Hepatocyte (in vitro differentiated cells): ENCODE measurements at regions not wholly inside any gene's neighbourhood (a gene's known extent, or its start where the extent isn't known, plus 50 kb on each side); places are given as distances from the start of the nearest gene placed in this dataset.
"Not testable (repeated sequence)": the region's sequence is repeated elsewhere in the genome, so short reads cannot be mapped to it uniquely, and the experiment has no call there.

ENCODE experiments used
- DNase-seq: peaks from one replicate; pipeline ENCODE4 v3.0.0-alpha.2; 2016; ENCODE audit warnings: low spot score
- H2AFZ ChIP-seq: fragments of 200-600 bp; sonication (generic); 2 replicates; pipeline ENCODE4 v1.6.0; 2016; ENCODE audit warnings: antibody characterized with exemption, mild to moderate bottlenecking
- H3K27ac ChIP-seq: fragments of 200-600 bp; sonication (generic); 2 replicates; pipeline ENCODE4 v1.5.1; 2016; ENCODE audit warnings: mild to moderate bottlenecking
- H3K27me3 ChIP-seq: fragments of 200-600 bp; sonication (generic); 2 replicates; pipeline ENCODE4 v1.6.1; 2016
- H3K36me3 ChIP-seq: fragments of 200-600 bp; sonication (generic); replicated peaks from 2 replicates; pipeline ENCODE4 v1.5.1; 2016; ENCODE audit warnings: low read depth; ENCODE audit not compliant: insufficient read depth
- H3K4me1 ChIP-seq: fragments of 200-600 bp; sonication (generic); 2 replicates; pipeline ENCODE4 v1.5.1; 2016; ENCODE audit warnings: mild to moderate bottlenecking, moderate library complexity; ENCODE audit not compliant: insufficient read depth
- H3K4me2 ChIP-seq: fragments of 200-600 bp; sonication (generic); 2 replicates; pipeline ENCODE4 v1.6.0; 2016
- H3K4me3 ChIP-seq: fragments of 200-600 bp; sonication (generic); 2 replicates; pipeline ENCODE4 v1.5.1; 2016; ENCODE audit warnings: mild to moderate bottlenecking
- H3K79me2 ChIP-seq: fragments of 200-600 bp; sonication (generic); 2 replicates; pipeline ENCODE4 v1.6.0; 2017; ENCODE audit warnings: mild to moderate bottlenecking
- H3K9me2 ChIP-seq: fragments of 200-600 bp; sonication (generic); replicated peaks from 2 replicates; pipeline ENCODE4 v1.6.0; 2017; ENCODE audit warnings: mild to moderate bottlenecking; ENCODE audit not compliant: insufficient read depth
- H3K9me3 ChIP-seq: fragments of 200-600 bp; sonication (generic); 2 replicates; pipeline ENCODE4 v1.5.1; 2016; ENCODE audit warnings: low read depth, mild to moderate bottlenecking
- H4K20me1 ChIP-seq: fragments of 200-600 bp; sonication (generic); 2 replicates; pipeline ENCODE4 v1.6.0; 2016; ENCODE audit warnings: mild to moderate bottlenecking; ENCODE audit not compliant: insufficient read depth, poor library complexity, severe bottlenecking
- EZH2 ChIP-seq: fragments of 200-600 bp; sonication (generic); IDR thresholded peaks from 2 replicates; pipeline ENCODE4 v1.6.1; 2016; ENCODE audit warnings: antibody characterized with exemption, mild to moderate bottlenecking, borderline replicate concordance
- EZH2phosphoT487 ChIP-seq: fragments of 200-600 bp; sonication (generic); IDR thresholded peaks from one replicate; pipeline ENCODE4 v1.6.1; 2018; ENCODE audit warnings: antibody characterized with exemption, mild to moderate bottlenecking, low read depth, moderate library complexity; ENCODE audit not compliant: unreplicated experiment, severe bottlenecking
- WGBS: methylation state at CpG from one replicate; pipeline ENCODE4 v1.1.6; 2016; ENCODE audit warnings: low lambda C conversion rate; ENCODE audit errors: missing lambda C conversion rate; 5-methylcytosine and 5-hydroxymethylcytosine counted together
- TF ChIP-seq, protein P1 (sequence below): fragments of 200-600 bp; sonication (generic); IDR thresholded peaks from 2 replicates; pipeline ENCODE4 v1.5.1; 2016; ENCODE audit warnings: antibody characterized with exemption, mild to moderate bottlenecking; ENCODE audit not compliant: poor library complexity

DNA sequence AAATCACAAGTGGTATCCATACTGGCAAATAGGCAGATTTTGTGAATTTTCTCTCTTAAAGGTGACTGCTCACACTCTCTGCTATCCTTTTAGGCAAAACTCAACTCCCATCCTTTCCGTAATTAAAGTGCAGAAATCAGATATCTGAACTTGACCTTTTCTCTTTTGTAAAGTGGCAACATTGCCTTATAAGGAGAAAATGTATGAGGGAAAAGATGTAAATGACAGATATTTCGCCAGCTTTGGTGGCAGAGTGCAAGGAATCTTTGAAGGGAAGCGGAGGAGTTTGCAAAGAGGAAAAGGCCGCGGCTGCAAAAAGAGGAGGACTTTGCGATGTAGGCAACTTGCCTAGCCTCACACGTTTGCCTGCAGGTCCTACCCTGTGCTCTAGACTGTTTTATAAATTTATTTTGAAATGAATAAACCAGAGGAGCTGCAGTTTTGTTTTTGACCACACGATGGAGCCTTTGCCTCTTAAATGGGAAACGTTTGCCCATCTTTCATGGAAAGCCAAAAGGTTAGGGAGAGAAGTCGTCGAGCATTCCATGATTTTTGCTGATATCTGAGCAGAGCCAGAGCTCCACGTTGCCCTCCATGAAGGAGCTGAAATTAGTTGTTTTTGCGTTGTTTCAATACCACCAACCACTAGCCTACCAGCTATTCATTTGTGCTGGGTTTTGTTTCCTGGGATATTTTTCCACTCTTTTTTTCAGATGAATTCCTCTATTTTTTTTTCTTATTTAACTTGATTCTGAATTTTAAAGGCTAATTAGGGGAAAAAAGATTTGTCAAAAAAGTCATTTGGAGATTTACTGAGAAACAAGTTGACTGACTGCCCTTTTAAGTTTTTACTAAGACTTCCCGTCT is 242.3 kb downstream of the LMX1A start:
- Histone ChIP-seq H3K27ac (no peak overlapping the region), H3K4me2 (no peak overlapping the region), H3K9me2 (no peaks in the 10 kb centered on the region), H3K9me3 (no peaks in the 10 kb centered on the region), H3K36me3 (no peaks in the 10 kb centered on the region), H2AFZ (no peak overlapping the region), H3K27me3 (peaks cover 44% of the 10 kb centered on the region), H3K79me2 (no peaks in the 10 kb centered on the region), H4K20me1 (no peaks in the 10 kb centered on the region), H3K4me3 (no peak overlapping the region), H3K4me1 (no peaks in the 10 kb centered on the region)
- no peak for TF ChIP-seq EZH2
- TF ChIP-seq, protein P1, sequence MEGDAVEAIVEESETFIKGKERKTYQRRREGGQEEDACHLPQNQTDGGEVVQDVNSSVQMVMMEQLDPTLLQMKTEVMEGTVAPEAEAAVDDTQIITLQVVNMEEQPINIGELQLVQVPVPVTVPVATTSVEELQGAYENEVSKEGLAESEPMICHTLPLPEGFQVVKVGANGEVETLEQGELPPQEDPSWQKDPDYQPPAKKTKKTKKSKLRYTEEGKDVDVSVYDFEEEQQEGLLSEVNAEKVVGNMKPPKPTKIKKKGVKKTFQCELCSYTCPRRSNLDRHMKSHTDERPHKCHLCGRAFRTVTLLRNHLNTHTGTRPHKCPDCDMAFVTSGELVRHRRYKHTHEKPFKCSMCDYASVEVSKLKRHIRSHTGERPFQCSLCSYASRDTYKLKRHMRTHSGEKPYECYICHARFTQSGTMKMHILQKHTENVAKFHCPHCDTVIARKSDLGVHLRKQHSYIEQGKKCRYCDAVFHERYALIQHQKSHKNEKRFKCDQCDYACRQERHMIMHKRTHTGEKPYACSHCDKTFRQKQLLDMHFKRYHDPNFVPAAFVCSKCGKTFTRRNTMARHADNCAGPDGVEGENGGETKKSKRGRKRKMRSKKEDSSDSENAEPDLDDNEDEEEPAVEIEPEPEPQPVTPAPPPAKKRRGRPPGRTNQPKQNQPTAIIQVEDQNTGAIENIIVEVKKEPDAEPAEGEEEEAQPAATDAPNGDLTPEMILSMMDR: peak; percentile 85
- 27% methylated on average over 14 of the region's 14 CpGs for WGBS
- DNase-seq: peak; percentile 78

GRCh38 chr1:165112260-165112659 is 244.3 kb downstream of the LMX1A start:
- Histone ChIP-seq H4K20me1 (no peaks in the 10 kb centered on the region), H3K79me2 (no peaks in the 10 kb centered on the region), H2AFZ (no peak overlapping the region), H3K4me1 (no peaks in the 10 kb centered on the region), H3K4me3 (no peak overlapping the region), H3K36me3 (no peaks in the 10 kb centered on the region), H3K4me2 (no peak overlapping the region), H3K27ac (no peak overlapping the region), H3K9me3 (no peaks in the 10 kb centered on the region), H3K27me3 (peaks cover 24% of the 10 kb centered on the region), H3K9me2 (no peaks in the 10 kb centered on the region)
- 71% methylated on average over 7 of the region's 7 CpGs for whole genome bisulfite sequencing
- DNase-seq: no peak
- TF ChIP-seq EZH2phosphoT487 (no peak), EZH2 (no peak)
- TF ChIP-seq, protein P1: no peak

- H3K4me3 ChIP-seq: no peak overlapping the region
- H3K27ac ChIP-seq: no peak overlapping the region
- H3K27me3 ChIP-seq: no peaks in the 10 kb centered on the region
- H3K79me2 ChIP-seq: no peaks in the 10 kb centered on the region
- H2AFZ ChIP-seq: no peak overlapping the region
- H3K36me3 ChIP-seq: no peaks in the 10 kb centered on the region
- no peaks in the 10 kb centered on the region for H3K9me2 ChIP-seq
- WGBS: 49% methylated on average over 4 of the region's 4 CpGs
- no peaks in the 10 kb centered on the region for H3K4me1 ChIP-seq
- TF ChIP-seq EZH2phosphoT487 (no peak), EZH2 (no peak)
- TF ChIP-seq, protein P1: no peak
- H3K4me2 ChIP-seq: no peak overlapping the region
- no peaks in the 10 kb centered on the region for H4K20me1 ChIP-seq
- peak; percentile 57 for DNase-seq
- H3K9me3 ChIP-seq: no peaks in the 10 kb centered on the region
Observed at GRCh38 chr1:165109013-165109412, 247.5 kb downstream of the LMX1A start.

DNA sequence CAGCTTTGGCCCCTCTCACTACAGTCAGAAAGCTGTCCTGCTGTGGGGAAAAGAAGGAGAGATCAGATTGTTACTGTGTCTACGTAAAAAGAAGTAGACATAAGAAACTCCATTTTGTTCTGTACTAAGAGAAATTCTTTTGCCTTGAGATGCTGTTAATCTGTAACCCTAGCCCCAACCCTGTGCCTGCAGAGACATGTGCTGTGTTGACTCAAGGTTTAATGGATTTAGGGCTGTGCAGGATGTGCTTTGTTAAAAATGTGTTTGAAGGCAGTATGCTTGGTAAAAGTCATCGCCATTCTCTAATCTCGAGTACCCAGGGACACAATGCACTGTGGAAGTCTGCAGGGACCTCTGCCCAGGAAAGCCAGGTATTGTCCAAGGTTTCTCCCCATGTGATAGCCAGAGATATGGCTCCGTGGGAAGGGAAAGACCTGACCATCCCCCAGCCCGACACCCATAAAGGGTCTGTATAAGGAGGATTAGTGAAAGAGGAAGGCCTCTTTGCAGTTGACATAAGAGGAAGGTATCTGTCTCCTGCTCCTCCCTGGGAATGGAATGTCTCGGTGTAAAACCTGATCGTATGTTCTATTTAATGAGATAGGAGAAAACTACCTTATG is 263.9 kb downstream of the LMX1A start:
- not testable (repeated sequence) for H3K9me2 ChIP-seq, DNase-seq, H3K36me3 ChIP-seq, H3K4me1 ChIP-seq, H3K4me3 ChIP-seq, H3K9me3 ChIP-seq, H4K20me1 ChIP-seq, H3K79me2 ChIP-seq, H3K27me3 ChIP-seq
- WGBS: 35% methylated on average over 7 of the region's 7 CpGs
- peak overlapping the region; percentile 45 for H2AFZ ChIP-seq
- H3K4me2 ChIP-seq: peak overlapping the region; percentile 35
- peak overlapping the region; percentile 93 for H3K27ac ChIP-seq
